Type B pancreatic cell (in vitro differentiated cells): ENCODE measurements at regions not wholly inside any gene's neighbourhood (a gene's known extent, or its start where the extent isn't known, plus 50 kb on each side); places are given as distances from the start of the nearest gene placed in this dataset.

Experiments used
- DNase-seq: peaks from one replicate; pipeline ENCODE4 v3.0.0; 2021; ENCODE audit warnings: mixed read lengths; ENCODE audit not compliant: unreplicated experiment; ENCODE audit errors: extremely low spot score
- H3K27ac Mint-ChIP-seq: 2 replicates; pipeline ENCODE4 v1.8.0; 2021; ENCODE audit warnings: mild to moderate bottlenecking, mixed read lengths
- H3K27me3 Mint-ChIP-seq: 2 replicates; pipeline ENCODE4 v1.8.0; 2021; ENCODE audit warnings: mixed read lengths
- H3K36me3 Mint-ChIP-seq: 2 replicates; pipeline ENCODE4 v1.8.0; 2021; ENCODE audit warnings: mixed read lengths
- H3K4me1 Mint-ChIP-seq: one replicate; pipeline ENCODE4 v1.8.0; 2021; ENCODE audit warnings: mixed read lengths; ENCODE audit not compliant: unreplicated experiment
- H3K4me3 Mint-ChIP-seq: 2 replicates; pipeline ENCODE4 v1.8.0; 2021; ENCODE audit warnings: mild to moderate bottlenecking, mixed read lengths
- H3K9me3 Mint-ChIP-seq: 2 replicates; pipeline ENCODE4 v1.8.0; 2021; ENCODE audit warnings: mixed read lengths
- CTCF ChIP-seq: fragments of 200-600 bp; sonication (generic); conservative IDR thresholded peaks from 2 replicates; pipeline ENCODE4 v1.5.0; 2021; ENCODE audit warnings: antibody characterized with exemption, mild to moderate bottlenecking

GRCh38 chrX:141989134-141989533 is 85.4 kb downstream of the MAGEC1 start:
- no peaks in the 10 kb centered on the region for H3K36me3 Mint-ChIP-seq

GRCh38 chrX:141982296-141982695 is 78.6 kb downstream of the MAGEC1 start:
- no peak for TF ChIP-seq CTCF
- Mint-ChIP-seq H3K9me3 (no peaks in the 10 kb centered on the region), H3K4me1 (no peaks in the 10 kb centered on the region), H3K27me3 (no peaks in the 10 kb centered on the region), H3K36me3 (no peaks in the 10 kb centered on the region), H3K27ac (no peak overlapping the region), H3K4me3 (no peak overlapping the region)
- DNase-seq, result no peak

More at GRCh38 chrX:141989134-141989533, 85.4 kb downstream of the MAGEC1 start:
- Mint-ChIP-seq H3K27ac (no peak overlapping the region), H3K9me3 (no peaks in the 10 kb centered on the region), H3K4me1 (no peaks in the 10 kb centered on the region), H3K27me3 (no peaks in the 10 kb centered on the region), H3K4me3 (no peak overlapping the region)
- no peak for DNase-seq
- TF ChIP-seq CTCF, result no peak

DNA sequence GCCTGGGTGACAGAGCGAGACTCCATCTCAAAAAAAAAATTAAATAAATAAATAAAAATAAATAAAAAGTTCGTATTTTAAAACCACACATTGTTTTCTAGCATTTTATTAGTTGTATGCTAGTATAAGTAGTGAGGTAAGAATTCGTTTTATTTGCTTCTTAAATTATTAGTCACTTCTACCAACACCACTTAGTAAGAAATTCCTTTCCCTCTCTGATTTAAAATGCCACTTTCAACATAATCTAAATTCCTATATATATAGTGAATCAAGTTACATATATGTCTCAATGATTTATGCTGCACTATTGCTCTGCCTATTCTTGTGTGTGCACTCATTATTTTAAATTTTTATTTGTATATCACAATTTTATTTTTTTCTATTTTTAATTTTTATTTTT is 72.1 kb downstream of the MAGEC1 start:
- TF ChIP-seq CTCF, result no peak
- DNase-seq, result no peak
- H3K27me3 Mint-ChIP-seq, result no peaks in the 10 kb centered on the region
- H3K4me3 Mint-ChIP-seq, result no peak overlapping the region
- no peaks in the 10 kb centered on the region for H3K4me1 Mint-ChIP-seq
- no peaks in the 10 kb centered on the region for H3K36me3 Mint-ChIP-seq
- no peak overlapping the region for H3K27ac Mint-ChIP-seq
- H3K9me3 Mint-ChIP-seq, result no peaks in the 10 kb centered on the region

DNA sequence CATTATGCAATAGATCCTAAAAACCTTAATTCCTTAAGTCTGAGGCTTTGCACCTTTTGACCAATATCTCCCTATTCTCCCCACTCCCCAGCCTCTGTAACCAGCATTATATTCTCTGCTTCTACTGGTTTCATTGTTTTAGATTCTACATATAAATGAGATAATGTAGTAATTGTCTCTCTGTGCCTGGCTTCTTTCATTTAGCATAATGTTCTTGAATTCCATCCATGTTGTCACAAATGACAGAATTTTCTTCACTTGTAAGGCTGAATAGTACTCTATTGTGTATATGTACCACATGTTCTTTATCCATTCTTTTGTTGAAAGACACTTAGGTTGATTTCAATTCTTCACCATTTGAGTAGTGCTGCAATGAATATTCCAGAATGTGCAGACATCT is 66.0 kb downstream of the MAGEC1 start:
- Mint-ChIP-seq H3K27me3 (no peaks in the 10 kb centered on the region), H3K27ac (no peak overlapping the region), H3K4me3 (no peak overlapping the region), H3K4me1 (no peaks in the 10 kb centered on the region), H3K9me3 (no peaks in the 10 kb centered on the region), H3K36me3 (no peaks in the 10 kb centered on the region)
- no peak for DNase-seq
- TF ChIP-seq CTCF, result no peak

DNA sequence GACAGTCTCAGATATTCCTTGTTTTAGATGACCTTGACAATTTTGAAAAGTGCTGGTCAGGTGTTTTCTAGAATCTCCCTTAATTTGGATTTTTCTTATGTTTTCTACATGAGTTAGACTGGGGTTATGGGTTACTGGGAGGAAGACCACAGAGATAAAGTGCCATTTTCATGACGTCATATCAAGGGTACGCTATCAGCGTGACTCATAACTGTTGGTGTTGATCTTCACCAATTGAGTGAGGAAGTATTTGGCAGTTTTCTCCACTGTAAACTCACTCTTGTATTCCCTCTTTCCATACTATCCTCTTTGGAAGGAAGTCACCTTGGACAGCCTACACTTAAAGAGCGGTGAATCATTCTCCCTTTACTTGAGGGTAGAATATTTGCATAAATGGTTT is 56.9 kb downstream of the MAGEC1 start:
- no peaks in the 10 kb centered on the region for H3K36me3 Mint-ChIP-seq
- H3K27ac Mint-ChIP-seq, result no peak overlapping the region
- H3K27me3 Mint-ChIP-seq, result no peaks in the 10 kb centered on the region
- no peak overlapping the region for H3K4me3 Mint-ChIP-seq
- H3K4me1 Mint-ChIP-seq, result no peaks in the 10 kb centered on the region
- DNase-seq, result no peak
- no peak for TF ChIP-seq CTCF
- no peaks in the 10 kb centered on the region for H3K9me3 Mint-ChIP-seq
